Choroid plexus epithelial cell (primary cell): ENCODE measurements at regions not wholly inside any gene's neighbourhood (a gene's known extent, or its start where the extent isn't known, plus 50 kb on each side); places are given as distances from the start of the nearest gene placed in this dataset.
"Not testable (repeated sequence)": the region's sequence is repeated elsewhere in the genome, so short reads cannot be mapped to it uniquely, and the experiment has no call there.

Experiments
- DNase-seq: peaks from one replicate; pipeline ENCODE4 v3.0.0-alpha.2; 2010; ENCODE audit warnings: low read depth
- H3K4me3 ChIP-seq: 2 replicates; pipeline ENCODE4 v1.5.1; 2011; ENCODE audit warnings: low read depth, mild to moderate bottlenecking, control low read depth, low read length, moderate library complexity
- CTCF ChIP-seq: conservative IDR thresholded peaks from 2 replicates; pipeline ENCODE4 v1.5.1; 2011; ENCODE audit warnings: low read depth, mild to moderate bottlenecking, control low read depth, inconsistent platforms, low read length, moderate library complexity

GRCh38 chr13:50248516-50249143 is 233.4 kb downstream of the KCNRG start:
- no peak overlapping the region for H3K4me3 ChIP-seq
- no peak for TF ChIP-seq CTCF
- DNase-seq, result no peak

GRCh38 chr13:50249144-50249521 is 233.9 kb downstream of the KCNRG start:
- no peak for DNase-seq
- H3K4me3 ChIP-seq, result no peak overlapping the region
- no peak for TF ChIP-seq CTCF

GRCh38 chr13:50250401-50250800 is 235.2 kb downstream of the KCNRG start:
- no peak for DNase-seq
- TF ChIP-seq CTCF, result no peak
- no peak overlapping the region for H3K4me3 ChIP-seq

- DNase-seq, result no peak
- TF ChIP-seq CTCF, result no peak
Observed at GRCh38 chr13:50255639-50256038, 240.4 kb downstream of the KCNRG start.

GRCh38 chr13:50256536-50257321 is 241.5 kb downstream of the KCNRG start:
- not testable (repeated sequence) for DNase-seq

More at GRCh38 chr13:50255639-50256038, 240.4 kb downstream of the KCNRG start:
- no peak overlapping the region for H3K4me3 ChIP-seq

GRCh38 chr13:50257646-50258045 is 242.4 kb downstream of the KCNRG start:
- no peak for DNase-seq
- no peak for TF ChIP-seq CTCF
- H3K4me3 ChIP-seq, result no peak overlapping the region

More at GRCh38 chr13:50256536-50257321, 241.5 kb downstream of the KCNRG start:
- not testable (repeated sequence) for H3K4me3 ChIP-seq

GRCh38 chr13:50261130-50261901 is 246.1 kb downstream of the KCNRG start:
- DNase-seq, result no peak
- no peak for TF ChIP-seq CTCF
- no peak overlapping the region for H3K4me3 ChIP-seq
